ENCODE measurements at regions not wholly inside any gene's neighbourhood (a gene's known extent, or its start where the extent isn't known, plus 50 kb on each side); places are given as distances from the start of the nearest gene placed in this dataset.
A peak's percentile ranks its signal among the peaks of the same experiment; 100 is the strongest.

GRCh38 chr2:100716581-100716980, 103.4 kb upstream of the NPAS2 start:
- H3K36me3 Mint-ChIP-seq: no peaks in the 10 kb centered on the region
- Histone ChIP-seq H3K27ac (no peak overlapping the region), H3K4me2 (no peak overlapping the region), H3K9me3 (ENCODE audit: low read depth) (no peaks in the 10 kb centered on the region), H3K79me2 (ENCODE audit: low read depth) (no peaks in the 10 kb centered on the region), H2AFZ (replicated peaks) (no peak overlapping the region), H4K20me1 (ENCODE audit: low read depth) (no peaks in the 10 kb centered on the region), H3K36me3 (no peaks in the 10 kb centered on the region), H3K4me3 (no peak overlapping the region), H3F3A (ENCODE audit: low read depth) (no peaks in the 10 kb centered on the region), H3K4me1 (no peaks in the 10 kb centered on the region), H3K27me3 (no peaks in the 10 kb centered on the region), H3K9ac (no peak overlapping the region)
- H3K27me3 Mint-ChIP-seq (ENCODE audit: insufficient read depth, low read depth): peaks cover 2% of the 10 kb centered on the region
- no peak for TF ChIP-seq CTCF (IDR thresholded peaks at IDR 0.05)
- no peak for TF ChIP-seq EZH2 (IDR thresholded peaks at IDR 0.05)
- TF ChIP-seq EZH2phosphoT487 (IDR thresholded peaks at IDR 0.05): no peak
- H3K9me3 Mint-ChIP-seq: no peaks in the 10 kb centered on the region
- no peak overlapping the region for H3K4me3 Mint-ChIP-seq
- DNase-seq (ENCODE audit: low spot score): no peak
- H3K27ac Mint-ChIP-seq: no peak overlapping the region
- no peaks in the 10 kb centered on the region for H3K4me1 Mint-ChIP-seq

GRCh38 chr2:100718065-100718629, 101.8 kb upstream of the NPAS2 start:
- Histone ChIP-seq H3K9me3 (ENCODE audit: low read depth) (no peaks in the 10 kb centered on the region), H3K79me2 (ENCODE audit: low read depth) (no peaks in the 10 kb centered on the region), H4K20me1 (ENCODE audit: low read depth) (no peaks in the 10 kb centered on the region), H3K27me3 (no peaks in the 10 kb centered on the region), H3K4me2 (no peak overlapping the region), H3K36me3 (no peaks in the 10 kb centered on the region), H3F3A (ENCODE audit: low read depth) (no peaks in the 10 kb centered on the region), H2AFZ (replicated peaks) (no peak overlapping the region), H3K27ac (no peak overlapping the region), H3K9ac (no peak overlapping the region), H3K4me1 (no peaks in the 10 kb centered on the region), H3K4me3 (no peak overlapping the region)
- Mint-ChIP-seq H3K4me3 (no peak overlapping the region), H3K27ac (no peak overlapping the region), H3K9me3 (no peaks in the 10 kb centered on the region), H3K36me3 (no peaks in the 10 kb centered on the region), H3K4me1 (no peaks in the 10 kb centered on the region), H3K27me3 (ENCODE audit: insufficient read depth, low read depth) (peaks cover 2% of the 10 kb centered on the region)
- DNase-seq (ENCODE audit: low spot score): no peak
- TF ChIP-seq EZH2 (IDR thresholded peaks at IDR 0.05) (no peak), EZH2phosphoT487 (IDR thresholded peaks at IDR 0.05) (no peak), CTCF (IDR thresholded peaks at IDR 0.05) (no peak)

GRCh38 chr2:100720445-100720844, 99.5 kb upstream of the NPAS2 start:
- no peaks in the 10 kb centered on the region for H3K36me3 Mint-ChIP-seq
- no peak overlapping the region for H3K4me3 ChIP-seq

More at GRCh38 chr2:100720445-100720844, 99.5 kb upstream of the NPAS2 start:
- Histone ChIP-seq H4K20me1 (ENCODE audit: low read depth) (no peaks in the 10 kb centered on the region), H3K79me2 (ENCODE audit: low read depth) (no peaks in the 10 kb centered on the region), H2AFZ (replicated peaks) (peak overlapping the region; percentile 18), H3K27me3 (no peaks in the 10 kb centered on the region), H3K4me1 (no peaks in the 10 kb centered on the region), H3K4me2 (no peak overlapping the region), H3K9ac (no peak overlapping the region), H3K9me3 (ENCODE audit: low read depth) (no peaks in the 10 kb centered on the region), H3F3A (ENCODE audit: low read depth) (no peaks in the 10 kb centered on the region), H3K36me3 (no peaks in the 10 kb centered on the region), H3K27ac (no peak overlapping the region)
- Mint-ChIP-seq H3K4me3 (no peak overlapping the region), H3K27ac (no peak overlapping the region), H3K9me3 (no peaks in the 10 kb centered on the region), H3K4me1 (no peaks in the 10 kb centered on the region), H3K27me3 (ENCODE audit: insufficient read depth, low read depth) (peaks cover 2% of the 10 kb centered on the region)
- no peak for DNase-seq (ENCODE audit: low spot score)
- TF ChIP-seq EZH2 (IDR thresholded peaks at IDR 0.05) (no peak), EZH2phosphoT487 (IDR thresholded peaks at IDR 0.05) (no peak), CTCF (IDR thresholded peaks at IDR 0.05) (no peak)
